Pancreas (tissue), 10 donors: ENCODE measurements at regions not wholly inside any gene's neighbourhood (a gene's known extent, or its start where the extent isn't known, plus 50 kb on each side); places are given as distances from the start of the nearest gene placed in this dataset.

Experiments used
- ATAC-seq, 4 donors: fragments of 200-7000 bp; cut with Tn5 transposase; one replicate each; pipeline versions ENCODE4 v1.8.0 to v1.9.1; 2020; ENCODE audit warnings: mild to moderate bottlenecking in 4 of 4, moderate library complexity in 4 of 4
- DNase-seq, 6 donors: peaks; one replicate each; pipeline ENCODE4 v3.0.0-alpha.2; 2020
- FAIRE-seq: peaks from 2 replicates; lab custom pipeline; 2012; peaks lifted over from hg19 to GRCh38; lab: Jason Lieb, UNC
- H3K27ac ChIP-seq, 4 donors: fragments of 200-600 bp; sonication (generic); 1 replicate in 3 of 4; 2 replicates in 1 of 4; pipeline versions ENCODE4 v1.5.0 to v1.8.0; 2020
- H3K27me3 ChIP-seq, 4 donors: fragments of 200-600 bp; one replicate each; pipeline ENCODE4 v1.8.0; 2021
- H3K36me3 ChIP-seq, 3 donors: fragments of 200-600 bp; sonication (generic) in 1 of 3; one replicate each; pipeline versions ENCODE4 v1.5.0 to v1.8.0; 2020 to 2021
- H3K4me1 ChIP-seq, 3 donors: fragments of 200-600 bp; one replicate each; pipeline ENCODE4 v1.8.0; 2021
- H3K4me3 ChIP-seq, 4 donors: fragments of 200-600 bp; sonication (generic) in 2 of 4; one replicate each; pipeline versions ENCODE4 v1.5.0 to v1.8.0; 2020 to 2021
- H3K9me3 ChIP-seq, 4 donors: fragments of 200-600 bp; one replicate each; pipeline ENCODE4 v1.8.0; 2021
- CTCF ChIP-seq, 4 donors: fragments of 200-600 bp; sonication (generic) in 3 of 4; IDR thresholded peaks; one replicate each; pipeline versions ENCODE4 v1.5.0 to v1.8.0; 2021; ENCODE audit warnings: antibody characterized with exemption in 4 of 4
- WGBS, 2 donors: extraction: QIAGEN DNeasy Blood & Tissue Kit; methylation state at CpG; one replicate each; pipeline ENCODE4 v1.1.7; 2013; 5-methylcytosine and 5-hydroxymethylcytosine counted together
- intact Hi-C, 3 donors: fragments of 100-400 bp; cut with DNase I; formaldehyde crosslinking; loops; one replicate each; pipeline versions ENCODE4 v1.11.1 to v1.14.2; 2022
- donor health status: healthy with polysubstance abuse.
- donor health status: DM: no; HTN: no; CAD: no; lungs with moderate emphysema.
- donor health status: DM: no; HTN: no; CAD: no.
- donor health status: control.
- donor health status: control.
- donor health status: Bipolar disorder and iron deficiency.
- donor health status: DM: yes; HTN: yes; CAD: no.
- donor health status: DM: no; HTN: no; CAD: no.
- donor health status: DM: no; HTN: no; CAD: no.
- donor health status: DM: yes; HTN: yes; CAD: no.

- H3K27me3 ChIP-seq, result no peaks in the 10 kb centered on the region
These were observed 305.8 kb downstream of the CDH26 start for GRCh38 chr20:60263725-60264709.

GRCh38 chr20:60266177-60266823, 308.1 kb downstream of the CDH26 start:
- Histone ChIP-seq H3K36me3 (no peaks in the 10 kb centered on the region), H3K27me3 (no peaks in the 10 kb centered on the region), H3K4me3 (no peak overlapping the region), H3K27ac (no peak overlapping the region), H3K4me1 (no peaks in the 10 kb centered on the region), H3K9me3 (no peaks in the 10 kb centered on the region)
- no peak for TF ChIP-seq CTCF (IDR thresholded peaks at IDR 0.05)
- WGBS, 2 donors, result 49 to 70% methylated on average over 9 of the region's 9 CpGs
- DNase-seq, result no peak
- intact Hi-C loops, result no loop called here
- no peak for ATAC-seq
- FAIRE-seq, result no peak

More at GRCh38 chr20:60263725-60264709, 305.8 kb downstream of the CDH26 start:
- no peak for ATAC-seq
- no peaks in the 10 kb centered on the region for H3K36me3 ChIP-seq
- no peak overlapping the region for H3K27ac ChIP-seq
- H3K4me3 ChIP-seq, result no peak overlapping the region
- intact Hi-C loops, result no loop called here
- H3K4me1 ChIP-seq, result no peaks in the 10 kb centered on the region
- TF ChIP-seq CTCF (IDR thresholded peaks at IDR 0.05), result no peak
- DNase-seq, result no peak
- no peaks in the 10 kb centered on the region for H3K9me3 ChIP-seq
- FAIRE-seq, result no peak
- WGBS, 2 donors, result 27 to 44% methylated on average over 18 of the region's 18 CpGs

- Histone ChIP-seq H3K27ac (no peak overlapping the region), H3K9me3 (no peaks in the 10 kb centered on the region), H3K36me3 (no peaks in the 10 kb centered on the region), H3K4me1 (no peaks in the 10 kb centered on the region), H3K4me3 (no peak overlapping the region), H3K27me3 (no peaks in the 10 kb centered on the region)
- FAIRE-seq, result no peak
- TF ChIP-seq CTCF (IDR thresholded peaks at IDR 0.05), result no peak
- ATAC-seq, result no peak
- 62 to 78% methylated on average over 4 of the region's 4 CpGs for WGBS, 2 donors
- intact Hi-C loops, result no loop called here
- no peak for DNase-seq
These were observed 310.3 kb downstream of the CDH26 start for GRCh38 chr20:60268491-60268890.

GRCh38 chr20:60269573-60270162, 311.4 kb downstream of the CDH26 start:
- Histone ChIP-seq H3K36me3 (no peaks in the 10 kb centered on the region), H3K27me3 (no peaks in the 10 kb centered on the region), H3K4me3 (no peak overlapping the region), H3K4me1 (no peaks in the 10 kb centered on the region), H3K9me3 (no peaks in the 10 kb centered on the region), H3K27ac (no peak overlapping the region)
- ATAC-seq (no peak), DNase-seq (no peak), FAIRE-seq (no peak)
- 42 to 62% methylated on average over 7 of the region's 7 CpGs for WGBS, 2 donors
- intact Hi-C loops, result no loop called here
- no peak for TF ChIP-seq CTCF (IDR thresholded peaks at IDR 0.05)
